ENCODE measurements at regions not wholly inside any gene's neighbourhood (a gene's known extent, or its start where the extent isn't known, plus 50 kb on each side); places are given as distances from the start of the nearest gene placed in this dataset.
A peak's percentile ranks its signal among the peaks of the same experiment; 100 is the strongest.
"Not testable (repeated sequence)": the region's sequence is repeated elsewhere in the genome, so short reads cannot be mapped to it uniquely, and the experiment has no call there.

DNA sequence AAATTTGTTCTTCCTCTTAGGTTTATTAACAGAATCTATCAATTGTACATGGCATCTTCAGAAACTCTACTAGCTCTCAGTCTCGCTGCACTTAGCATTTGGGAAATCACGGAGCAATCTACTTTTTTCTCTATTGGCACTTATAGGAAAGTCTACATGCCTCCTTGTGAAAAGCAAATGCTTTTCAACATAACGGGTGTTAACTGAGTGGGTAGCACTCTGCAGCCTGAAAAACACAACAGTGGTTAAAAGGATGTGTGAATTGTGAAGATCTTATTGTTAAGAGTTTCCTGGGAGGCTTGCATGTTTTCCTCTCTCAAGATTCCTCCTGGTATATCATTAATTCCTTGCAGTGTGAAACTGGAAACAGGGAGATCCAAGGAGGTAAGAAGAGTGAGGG, 204.2 kb upstream of the SESN3 start:
- intact Hi-C loops (cut with DNase I) = no loop called here
- ATAC-seq (no peak), DNase-seq (ENCODE audit: low spot score) (no peak)

DNA sequence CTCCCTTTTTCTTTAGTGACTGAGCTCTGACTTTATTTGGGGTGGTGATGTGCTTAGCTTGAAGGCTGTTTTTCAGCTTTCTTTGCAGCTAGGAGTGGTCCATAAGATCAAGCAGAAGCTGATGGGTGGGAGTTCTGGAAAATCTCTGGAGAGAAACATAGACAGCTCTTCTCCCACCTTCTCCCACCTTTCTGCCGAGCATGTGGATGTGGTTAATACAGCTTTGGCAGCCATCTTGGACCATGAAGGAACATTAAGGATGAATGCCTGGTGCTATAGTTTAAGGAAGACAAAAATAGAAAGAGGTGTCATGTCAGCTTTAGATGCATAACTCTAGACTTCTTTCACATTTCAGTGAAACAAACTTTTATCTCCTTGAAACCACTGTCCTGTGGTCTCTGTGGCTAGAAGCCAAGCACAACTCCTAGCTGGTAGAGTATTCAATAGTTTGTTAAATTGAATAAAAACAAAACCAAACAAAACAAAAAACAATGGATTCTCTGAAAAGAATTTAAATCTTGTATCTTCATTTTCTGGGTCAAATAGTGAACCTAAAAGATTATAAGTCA, 203.6 kb upstream of the SESN3 start:
- no peak for ATAC-seq
- intact Hi-C loops (cut with DNase I) = no loop called here
- no peak for DNase-seq (ENCODE audit: low spot score)

DNA sequence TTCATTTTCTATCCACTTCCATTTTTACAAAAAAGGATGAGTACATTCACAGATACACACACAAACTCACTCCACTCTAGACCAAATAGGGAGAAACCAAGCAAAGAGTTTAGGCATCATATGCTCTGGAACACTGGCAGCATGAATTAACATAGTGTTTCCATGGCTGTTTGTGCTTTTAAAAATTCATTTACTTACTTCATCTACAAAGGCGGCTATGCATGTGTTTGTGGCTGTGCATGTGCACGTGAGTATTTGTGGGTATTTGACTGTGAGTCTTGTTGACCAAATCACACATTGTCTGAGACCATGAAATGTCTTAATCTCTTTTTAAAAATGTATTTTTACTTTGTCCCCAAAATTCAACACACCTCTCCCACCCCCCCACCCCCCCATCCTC, 203.0 kb upstream of the SESN3 start:
- intact Hi-C loops (cut with DNase I) = no loop called here
- ATAC-seq (no peak), DNase-seq (ENCODE audit: low spot score) (no peak)

DNA sequence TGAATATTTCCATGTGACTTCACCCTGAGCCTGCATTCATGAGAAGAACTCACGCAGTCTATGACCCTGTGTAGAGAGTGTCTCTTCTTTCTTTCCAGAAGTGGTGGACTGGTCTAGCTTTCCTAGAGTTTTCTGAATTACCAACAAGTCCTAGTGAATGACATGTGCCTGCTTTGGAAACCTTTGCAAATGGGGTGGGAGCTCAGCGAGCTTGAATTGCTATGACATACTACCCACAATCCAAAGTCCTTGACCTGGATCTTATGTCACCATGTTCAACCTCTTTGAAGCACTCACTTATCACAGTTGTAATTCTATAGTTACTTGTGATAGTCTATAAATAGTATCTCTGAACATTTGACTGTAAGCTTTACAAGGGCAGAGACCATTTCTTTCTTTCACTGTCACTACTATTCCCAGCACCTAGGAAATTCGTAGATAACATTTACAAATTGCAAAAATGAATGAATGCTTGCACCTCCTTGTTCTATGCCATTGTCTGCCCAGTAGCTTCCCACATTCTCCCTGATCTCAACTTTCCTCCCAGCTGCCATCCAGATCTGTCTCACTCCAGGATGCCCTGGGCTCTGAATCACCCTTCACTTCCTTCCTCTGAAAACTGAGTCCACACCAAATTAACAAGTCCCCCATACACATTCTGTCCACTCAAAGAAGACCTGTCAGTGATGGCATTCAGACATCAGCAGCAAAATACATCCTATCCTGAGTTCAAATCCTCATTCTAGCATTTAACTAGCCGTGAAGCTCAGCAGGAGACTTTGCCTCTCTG, 201.9 kb upstream of the SESN3 start:
- ATAC-seq (peak; percentile 63), DNase-seq (ENCODE audit: low spot score) (no peak)
- intact Hi-C loops (cut with DNase I) = no loop called here

DNA sequence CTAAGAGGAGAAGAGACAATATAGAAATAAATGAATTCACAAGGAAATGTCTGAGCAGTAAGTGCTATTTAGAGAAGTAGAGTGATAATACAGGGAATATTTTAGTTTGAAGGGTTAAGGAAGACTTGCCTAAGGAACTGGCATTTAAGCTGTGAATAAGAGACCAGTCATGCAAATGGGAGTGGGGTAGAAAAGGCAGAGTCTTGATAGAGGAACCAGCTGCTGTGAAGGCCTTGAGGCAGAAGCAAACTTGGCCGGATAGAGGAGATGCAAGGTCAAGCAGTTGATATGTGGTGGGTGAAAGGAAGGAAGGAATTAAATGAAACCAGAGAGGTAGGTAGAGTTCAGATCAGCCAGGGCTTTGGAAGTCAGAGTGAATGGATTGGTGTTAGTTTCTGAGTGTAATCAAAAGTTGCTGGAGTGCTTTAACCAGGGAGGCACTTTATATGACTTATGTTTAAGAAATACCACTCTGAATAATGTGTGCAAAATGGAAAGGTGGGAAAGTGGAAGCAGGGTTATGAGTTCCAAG, 198.4 kb upstream of the SESN3 start:
- no peak for DNase-seq (ENCODE audit: low spot score)
- intact Hi-C loops (cut with DNase I) = no loop called here
- no peak for ATAC-seq

DNA sequence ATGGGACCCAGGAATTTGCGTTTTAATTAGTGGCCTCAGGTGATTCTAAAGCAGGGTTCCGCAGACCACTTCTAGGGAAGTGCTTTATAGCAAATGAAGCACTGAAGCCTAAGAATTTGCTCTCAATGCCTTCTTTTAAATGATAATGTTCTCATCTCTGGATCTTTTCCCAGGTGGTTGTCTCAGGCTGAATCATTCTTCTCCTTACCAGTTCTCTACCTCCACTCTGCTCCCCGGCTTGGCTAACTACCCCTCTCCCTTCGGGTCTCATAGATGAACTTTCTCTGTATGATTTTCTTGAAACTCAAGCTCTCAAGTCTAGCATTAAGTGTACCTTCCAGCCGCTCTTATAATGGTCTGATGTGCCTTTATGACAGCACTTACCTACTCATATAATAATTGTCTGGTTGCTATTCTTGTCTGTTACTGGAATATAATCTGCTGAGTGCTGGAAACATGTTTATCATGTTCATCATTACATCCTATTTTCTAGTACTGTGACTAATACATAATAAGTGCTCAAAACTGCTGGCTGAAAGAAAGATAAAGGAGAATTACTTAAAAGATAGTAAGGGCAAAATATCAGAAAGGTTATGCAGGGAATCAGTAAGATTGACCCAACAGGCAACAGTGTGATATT, 195.9 kb upstream of the SESN3 start:
- intact Hi-C loops (cut with DNase I) = no loop called here
- ATAC-seq (no peak), DNase-seq (ENCODE audit: low spot score) (no peak)

DNA sequence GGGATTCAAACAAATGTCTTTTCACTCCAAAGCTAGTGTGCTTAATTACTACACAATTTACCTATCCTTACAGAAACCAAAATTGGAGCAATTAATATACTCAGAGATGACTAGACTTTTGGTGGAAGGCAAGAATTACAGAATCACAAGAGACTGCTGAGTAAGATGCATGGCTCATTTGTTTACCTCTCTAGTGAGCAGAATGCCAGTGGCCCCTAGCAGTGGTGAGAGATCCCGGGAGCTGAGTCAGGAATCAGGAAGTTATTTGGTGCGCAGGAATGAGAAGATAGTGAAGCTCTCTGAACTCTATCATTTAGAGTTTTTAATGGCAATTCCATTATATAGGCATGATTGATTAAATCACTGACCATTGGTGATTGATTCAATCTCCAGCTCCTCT, 188.9 kb upstream of the SESN3 start:
- DNase-seq (ENCODE audit: low spot score) (no peak), ATAC-seq (no peak)
- intact Hi-C loops (cut with DNase I) = no loop called here

DNA sequence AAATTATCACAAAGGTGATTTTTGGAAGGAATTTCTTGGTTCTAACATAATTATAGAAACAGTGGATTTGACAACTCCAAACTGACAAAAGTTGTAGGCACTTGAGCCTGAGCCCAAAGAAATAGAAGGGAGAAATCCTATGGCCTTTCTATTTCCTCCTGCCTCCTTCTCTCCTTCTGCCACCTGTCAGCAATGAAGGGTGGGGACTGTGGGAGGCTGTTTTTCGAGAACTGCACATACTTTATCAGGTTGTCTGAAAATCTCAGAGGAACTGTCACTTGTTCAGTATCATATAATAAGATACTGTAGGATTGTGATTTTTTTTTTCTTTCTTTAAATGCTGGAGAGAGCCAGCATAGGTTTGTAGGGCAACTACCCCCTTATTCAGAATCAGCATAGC, 187.9 kb upstream of the SESN3 start:
- DNase-seq (ENCODE audit: low spot score) (no peak), ATAC-seq (no peak)
- intact Hi-C loops (cut with DNase I) = no loop called here

DNA sequence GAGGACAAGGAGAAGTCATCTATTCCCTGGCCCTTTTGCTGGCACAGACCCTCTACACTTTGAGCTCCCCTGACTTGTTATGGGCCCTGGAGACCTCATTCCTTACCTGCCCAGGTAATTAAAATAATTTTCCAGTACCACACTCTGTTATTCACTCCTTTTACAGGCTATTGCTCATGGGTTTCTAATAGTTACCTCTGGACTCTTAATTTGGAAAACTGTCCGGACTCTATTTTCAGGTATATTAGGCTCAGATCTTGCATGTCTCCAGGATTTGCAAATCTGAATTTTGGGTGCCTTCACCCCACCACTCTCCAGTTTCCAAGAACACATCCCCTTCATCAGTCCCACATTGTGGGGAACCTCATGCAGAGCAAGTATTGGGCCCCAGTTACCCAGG, 186.8 kb upstream of the SESN3 start:
- ATAC-seq (no peak), DNase-seq (ENCODE audit: low spot score) (no peak)
- intact Hi-C loops (cut with DNase I) = no loop called here

DNA sequence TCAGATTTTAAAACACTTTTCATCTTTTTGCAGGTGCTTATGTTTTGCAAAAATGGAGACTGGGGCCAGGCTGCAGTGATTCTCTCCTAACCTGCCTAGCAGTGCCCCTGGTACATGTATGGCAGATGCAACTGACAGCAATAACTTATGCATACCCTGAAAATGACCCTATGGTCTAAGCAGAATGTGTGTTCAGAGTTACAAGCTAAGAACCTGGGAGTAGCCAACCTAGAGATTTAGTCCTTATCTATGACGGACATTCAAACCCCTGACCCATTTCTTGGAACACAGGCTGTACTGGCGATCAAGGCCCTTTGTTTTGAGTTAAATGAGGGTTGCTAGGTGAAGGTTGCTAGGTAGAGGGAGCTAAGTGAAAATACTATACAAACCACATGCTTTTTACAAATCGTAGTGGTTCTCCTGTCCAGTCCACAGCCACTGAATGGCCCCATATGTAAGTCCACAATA, 184.9 kb upstream of the SESN3 start:
- DNase-seq (ENCODE audit: low spot score) (no peak), ATAC-seq (no peak)
- intact Hi-C loops (cut with DNase I) = no loop called here

DNA sequence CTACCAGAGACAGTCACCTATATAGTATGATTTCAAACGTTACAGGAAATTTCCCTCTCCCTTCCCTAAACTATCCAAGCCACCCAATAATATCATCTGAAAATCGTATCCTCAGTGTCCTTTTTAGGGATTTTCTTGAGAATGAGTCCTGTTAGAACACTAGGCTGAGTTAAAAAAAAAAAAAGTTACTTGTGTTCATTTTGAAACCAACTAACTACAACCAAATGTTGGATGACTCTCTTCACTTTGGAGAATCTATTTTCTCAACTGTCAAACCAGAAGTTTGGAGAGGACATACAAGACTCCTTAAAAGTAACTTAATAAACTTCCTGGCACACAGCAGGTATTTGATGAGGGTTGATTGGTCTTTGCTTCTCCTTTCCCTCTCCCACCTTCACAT, 183.2 kb upstream of the SESN3 start:
- ATAC-seq (peak; percentile 52), DNase-seq (ENCODE audit: low spot score) (no peak)
- intact Hi-C loops (cut with DNase I) = no loop called here

DNA sequence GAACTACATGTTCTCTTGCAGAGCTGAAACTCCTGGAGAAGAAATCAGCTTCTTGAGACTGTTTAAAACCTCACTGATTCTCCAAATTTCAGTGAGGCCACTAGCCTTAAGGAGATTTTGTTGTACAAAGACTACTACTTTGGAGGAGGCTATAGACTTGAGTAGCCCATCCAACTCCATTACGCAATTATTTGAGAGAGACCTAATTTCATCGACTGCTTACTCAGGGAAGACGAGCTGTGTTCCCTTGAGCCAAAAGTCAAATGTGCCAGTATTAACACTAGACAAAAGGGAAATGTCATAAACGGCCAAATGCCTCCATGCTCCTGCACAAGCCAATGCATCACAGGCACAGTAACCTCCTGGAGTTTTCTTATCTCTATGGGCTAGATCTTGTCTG, 182.8 kb upstream of the SESN3 start:
- ATAC-seq (peak; percentile 92), DNase-seq (ENCODE audit: low spot score) (no peak)
- intact Hi-C loops (cut with DNase I) = no loop called here

DNA sequence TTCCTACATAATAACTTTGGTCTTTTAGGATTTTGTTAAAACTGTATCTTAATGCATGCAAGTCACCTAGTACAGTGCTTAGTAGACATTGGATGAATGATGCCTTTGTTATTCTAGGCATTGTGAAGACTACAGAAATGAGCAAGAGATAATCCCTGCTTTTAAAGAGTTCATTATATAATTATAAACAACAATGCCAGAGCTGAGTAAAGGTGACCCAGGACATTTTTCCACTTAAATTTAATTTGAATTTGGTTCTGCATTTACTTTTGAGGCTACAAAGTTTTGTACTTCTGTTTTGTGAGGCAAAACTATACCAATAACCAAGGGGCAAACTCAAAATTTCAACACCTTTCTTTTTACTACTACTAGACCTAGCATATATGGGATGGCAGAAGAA, 182.0 kb upstream of the SESN3 start:
- intact Hi-C loops (cut with DNase I) = no loop called here
- no peak for DNase-seq (ENCODE audit: low spot score)
- ATAC-seq = no peak

DNA sequence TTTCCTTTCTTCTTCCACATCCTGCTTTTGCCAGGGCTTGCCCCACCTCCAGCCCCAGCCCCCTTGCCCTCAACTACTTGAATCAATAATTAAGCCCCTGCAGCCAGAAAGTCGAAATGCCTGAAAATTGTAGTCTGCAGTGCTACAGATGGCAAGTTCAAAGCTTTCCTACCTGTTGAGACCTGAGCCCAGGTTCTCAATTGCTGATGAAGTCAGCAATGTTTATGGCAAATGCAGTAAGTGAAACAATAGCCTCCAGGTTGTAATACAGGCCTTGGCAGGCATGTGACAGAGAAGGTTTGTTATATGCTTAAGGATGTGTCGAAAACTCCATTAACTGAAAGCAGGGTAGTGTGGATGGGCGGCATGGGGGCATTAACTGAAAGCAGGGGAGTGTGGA, 181.1 kb upstream of the SESN3 start:
- DNase-seq (ENCODE audit: low spot score) (no peak), ATAC-seq (no peak)
- intact Hi-C loops (cut with DNase I) = no loop called here

DNA sequence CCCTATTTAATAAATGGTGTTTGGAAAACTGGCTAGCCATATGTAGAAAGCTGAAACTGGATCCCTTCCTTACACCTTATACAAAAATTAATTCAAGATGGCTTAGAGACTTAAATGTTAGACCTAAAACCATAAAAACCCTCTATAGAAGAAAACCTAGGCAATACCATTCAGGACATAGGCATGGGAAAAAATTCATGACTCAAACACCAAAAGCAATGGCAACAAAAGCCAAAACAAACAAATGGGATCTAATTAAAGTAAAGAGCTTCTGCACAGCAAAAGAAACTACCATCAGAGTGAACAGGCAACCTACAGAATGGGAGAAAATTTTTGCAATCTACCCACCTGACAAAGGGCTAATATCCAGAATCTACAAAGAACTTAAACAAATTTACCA, 179.7 kb upstream of the SESN3 start:
- intact Hi-C loops (cut with DNase I); ATAC-seq; DNase-seq (ENCODE audit: low spot score): not testable (repeated sequence)

DNA sequence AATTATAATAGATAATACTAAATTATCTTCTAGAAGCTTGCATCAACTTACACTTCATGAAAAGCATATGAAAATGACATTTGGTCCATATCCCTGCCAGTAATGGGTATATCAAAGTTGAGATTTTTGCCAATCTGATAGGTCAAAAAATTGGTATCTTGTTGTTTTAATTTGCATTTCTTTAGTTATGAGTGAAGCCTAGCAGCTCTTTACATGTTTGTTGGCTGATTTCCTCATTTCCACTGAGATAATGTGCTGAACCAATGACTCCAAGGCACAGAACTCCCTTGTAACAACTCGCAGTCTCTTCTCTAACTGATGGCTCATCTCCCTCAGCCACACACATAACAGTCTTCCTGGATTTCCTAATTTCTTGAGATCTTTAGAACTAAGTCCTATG, 175.3 kb upstream of the SESN3 start:
- no peak for ATAC-seq
- no peak for DNase-seq (ENCODE audit: low spot score)
- intact Hi-C loops (cut with DNase I) = no loop called here

DNA sequence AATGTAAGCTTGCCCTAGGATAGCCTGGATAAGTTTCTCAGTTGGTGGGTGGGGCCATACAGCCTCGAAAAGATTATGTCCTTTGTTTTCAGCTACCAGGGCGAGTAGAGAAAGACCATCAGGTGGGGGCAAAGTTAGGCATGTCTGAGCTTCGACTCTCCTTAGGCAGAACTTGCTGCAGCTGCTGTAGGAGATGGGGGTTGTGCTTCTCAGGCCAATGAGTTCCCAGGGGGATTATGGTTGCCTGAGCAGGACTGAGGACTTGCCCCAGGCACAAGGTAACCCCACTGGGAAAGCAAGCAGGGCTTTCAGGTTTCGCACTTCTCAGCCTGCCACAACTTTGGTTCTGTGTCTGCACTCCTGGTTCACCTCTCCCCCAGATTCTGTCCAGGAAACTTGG, 173.4 kb upstream of the SESN3 start:
- DNase-seq (ENCODE audit: low spot score) (no peak), ATAC-seq (no peak)
- intact Hi-C loops (cut with DNase I) = no loop called here

DNA sequence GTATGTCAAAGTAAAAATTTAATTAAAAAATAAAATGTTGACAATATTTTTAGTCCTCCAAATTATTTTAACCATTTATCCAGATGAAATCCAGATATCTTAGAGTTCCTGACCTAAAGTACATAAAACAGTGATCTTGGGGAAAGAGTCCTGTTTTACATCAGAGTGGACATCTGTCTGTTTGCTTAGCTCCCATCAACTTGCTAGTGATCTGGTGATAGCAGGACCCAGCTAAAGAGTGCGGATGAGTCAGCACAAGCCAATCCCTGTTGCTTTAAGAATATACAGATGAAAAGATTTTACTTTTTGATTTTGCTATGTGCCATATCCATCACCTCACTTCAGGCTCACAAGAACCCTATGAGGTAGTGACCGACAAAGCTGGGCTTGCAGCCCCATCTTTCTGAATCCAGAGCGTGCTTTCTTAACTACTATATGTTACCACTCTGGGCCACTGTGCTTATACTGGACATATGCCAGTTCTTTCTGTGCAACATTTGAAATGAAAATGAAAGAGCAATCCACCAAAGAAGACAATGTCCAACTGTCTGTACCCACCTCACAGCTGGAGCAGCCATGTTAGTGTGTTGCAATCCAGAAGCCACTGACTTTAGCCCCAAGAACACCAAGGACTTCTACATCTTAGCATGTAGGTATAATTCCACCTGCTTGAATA, 167.6 kb upstream of the SESN3 start:
- intact Hi-C loops (cut with DNase I) = no loop called here
- no peak for ATAC-seq
- no peak for DNase-seq (ENCODE audit: low spot score)

DNA sequence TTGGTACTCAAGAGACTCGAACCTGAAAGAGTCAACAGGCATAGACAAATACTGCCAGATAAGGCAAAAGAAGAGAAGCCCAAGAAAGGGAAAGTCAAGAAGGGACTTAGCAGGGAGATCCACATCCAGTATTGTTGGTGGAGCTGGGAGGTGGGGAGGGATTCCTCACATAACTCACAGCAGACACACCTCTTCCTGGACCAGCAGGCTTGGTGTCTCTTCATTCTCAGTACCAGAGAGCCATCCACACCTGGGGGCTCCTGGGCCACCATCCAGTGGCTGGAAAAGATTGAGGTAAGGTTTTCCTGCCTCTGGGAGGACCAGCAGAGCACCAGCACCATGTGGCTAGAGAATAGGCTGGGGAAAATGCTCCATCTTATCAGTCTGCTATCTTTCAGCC, 161.6 kb upstream of the SESN3 start:
- no peak for ATAC-seq
- no peak for DNase-seq (ENCODE audit: low spot score)
- intact Hi-C loops (cut with DNase I) = no loop called here

DNA sequence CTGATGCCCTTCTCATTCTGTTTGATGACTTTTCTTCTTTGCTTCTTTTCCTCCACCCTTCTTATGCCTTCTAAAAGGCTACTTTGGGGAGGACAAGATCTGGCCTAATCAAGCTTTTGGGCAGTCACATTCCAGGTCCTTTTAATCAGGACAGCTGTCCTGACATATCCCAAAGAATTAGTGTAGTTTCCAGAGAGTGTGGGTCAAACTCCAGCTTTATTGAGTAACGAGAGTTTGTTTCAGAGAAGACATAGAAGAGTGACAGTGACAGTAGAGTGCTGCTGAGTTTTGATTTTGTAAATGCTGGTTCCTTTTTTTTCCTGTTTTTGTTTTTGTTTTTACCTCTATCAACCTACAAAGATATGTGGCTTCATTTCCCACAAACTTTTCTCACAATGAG, 158.4 kb upstream of the SESN3 start:
- no peak for ATAC-seq
- DNase-seq (ENCODE audit: low spot score) = no peak
- intact Hi-C loops (cut with DNase I) = no loop called here
